H9 (cell line): ENCODE measurements at regions not wholly inside any gene's neighbourhood (a gene's known extent, or its start where the extent isn't known, plus 50 kb on each side); places are given as distances from the start of the nearest gene placed in this dataset.

ENCODE experiments used
- DNase-seq: peaks from one replicate; pipeline ENCODE4 v3.0.0-alpha.2; 2017
- H2AFZ ChIP-seq: one replicate; pipeline ENCODE4 v1.6.1; 2013; ENCODE audit warnings: mild to moderate bottlenecking, low read length, control low read depth, moderate library complexity
- H2AK5ac ChIP-seq: 2 replicates; pipeline ENCODE4 v1.6.1; 2013; ENCODE audit warnings: low read length, control low read depth, mixed read lengths; ENCODE audit not compliant: insufficient read length
- H2BK120ac ChIP-seq: one replicate; pipeline ENCODE4 v1.6.1; 2013; ENCODE audit warnings: low read depth, mild to moderate bottlenecking, low read length, control low read depth, inconsistent platforms; ENCODE audit not compliant: poor library complexity, severe bottlenecking
- H2BK12ac ChIP-seq: 2 replicates; pipeline ENCODE4 v1.6.1; 2013; ENCODE audit warnings: low read length, control low read depth, mixed read lengths, low read depth; ENCODE audit not compliant: insufficient read length
- H2BK15ac ChIP-seq: 2 replicates; pipeline ENCODE4 v1.6.1; 2013; ENCODE audit warnings: low read depth, low read length, control low read depth
- H2BK20ac ChIP-seq: one replicate; pipeline ENCODE4 v1.6.1; 2013; ENCODE audit warnings: low read depth, mild to moderate bottlenecking, low read length, control low read depth, inconsistent platforms; ENCODE audit not compliant: poor library complexity, severe bottlenecking
- H2BK5ac ChIP-seq: 2 replicates; pipeline ENCODE4 v1.6.1; 2013; ENCODE audit warnings: low read length, control low read depth, mixed read lengths; ENCODE audit not compliant: insufficient read length
- H3K14ac ChIP-seq: 2 replicates; pipeline ENCODE4 v1.6.1; 2013; ENCODE audit warnings: low read length, control low read depth; ENCODE audit not compliant: insufficient read depth
- H3K18ac ChIP-seq: 2 replicates; pipeline ENCODE4 v1.6.1; 2013; ENCODE audit warnings: low read depth, mild to moderate bottlenecking, mixed read lengths, low read length, control low read depth; ENCODE audit not compliant: insufficient read length
- H3K23ac ChIP-seq: 2 replicates; pipeline ENCODE4 v1.6.1; 2013; ENCODE audit warnings: low read length, control low read depth, mixed read lengths, low read depth; ENCODE audit not compliant: insufficient read length
- H3K23me2 ChIP-seq: 2 replicates; pipeline ENCODE4 v1.6.1; 2013; ENCODE audit warnings: low read depth, mild to moderate bottlenecking, mixed read lengths, low read length, control low read depth; ENCODE audit not compliant: insufficient read length, poor library complexity, severe bottlenecking
- H3K27ac ChIP-seq: 2 replicates; pipeline ENCODE4 v1.5.1; 2013; ENCODE audit warnings: low read length, control low read depth, mixed read lengths, low read depth; ENCODE audit not compliant: insufficient read length
- H3K27me3 ChIP-seq: 2 replicates; pipeline ENCODE4 v1.6.1; 2013; ENCODE audit warnings: low read length, control low read depth, inconsistent platforms; ENCODE audit not compliant: insufficient read depth
- H3K4ac ChIP-seq: 2 replicates; pipeline ENCODE4 v1.6.1; 2013; ENCODE audit warnings: low read depth, mild to moderate bottlenecking, control low read depth, inconsistent platforms, low read length, moderate library complexity
- H3K4me1 ChIP-seq: 2 replicates; pipeline ENCODE4 v1.6.1; 2013; ENCODE audit warnings: low read length, control low read depth, inconsistent platforms; ENCODE audit not compliant: insufficient read depth
- H3K4me2 ChIP-seq: 2 replicates; pipeline ENCODE4 v1.6.1; 2013; ENCODE audit warnings: low read length, control low read depth, mixed read lengths; ENCODE audit not compliant: insufficient read length, insufficient read depth
- H3K56ac ChIP-seq: 2 replicates; pipeline ENCODE4 v1.6.1; 2013; ENCODE audit warnings: low read depth, mild to moderate bottlenecking, mixed read lengths, low read length, control low read depth; ENCODE audit not compliant: insufficient read length
- H3K79me1 ChIP-seq: 2 replicates; pipeline ENCODE4 v1.6.1; 2013; ENCODE audit warnings: low read depth, mild to moderate bottlenecking, moderate library complexity, low read length, control low read depth, inconsistent platforms; ENCODE audit not compliant: insufficient read depth, poor library complexity, severe bottlenecking
- H3K79me2 ChIP-seq: 2 replicates; pipeline ENCODE4 v1.6.1; 2013; ENCODE audit warnings: low read length, control low read depth, inconsistent platforms; ENCODE audit not compliant: insufficient read depth
- H3K9ac ChIP-seq: 2 replicates; pipeline ENCODE4 v1.6.1; 2013; ENCODE audit warnings: low read length, control low read depth, mixed read lengths; ENCODE audit not compliant: insufficient read length; ENCODE audit errors: extremely low read depth
- H3K9me3 ChIP-seq: one replicate; pipeline ENCODE4 v1.6.1; 2013; ENCODE audit warnings: low read depth, low read length, inconsistent platforms; ENCODE audit not compliant: control insufficient read depth
- H3T11ph ChIP-seq: one replicate; pipeline ENCODE4 v1.6.1; 2013; ENCODE audit warnings: mild to moderate bottlenecking, low read length, control low read depth, inconsistent platforms
- H4K20me1 ChIP-seq: one replicate; pipeline ENCODE4 v1.6.1; 2013; ENCODE audit not compliant: control insufficient read depth, insufficient read length, insufficient read depth
- H4K5ac ChIP-seq: 2 replicates; pipeline ENCODE4 v1.6.1; 2013; ENCODE audit warnings: low read depth, mild to moderate bottlenecking, mixed read lengths, low read length, control low read depth; ENCODE audit not compliant: insufficient read length
- H4K8ac ChIP-seq: replicated peaks from 2 replicates; pipeline ENCODE4 v1.6.1; 2013; ENCODE audit warnings: low read length, control low read depth, mixed read lengths, low read depth; ENCODE audit not compliant: insufficient read length
- H4K91ac ChIP-seq: 2 replicates; pipeline ENCODE4 v1.6.1; 2013; ENCODE audit warnings: low read depth, mild to moderate bottlenecking, moderate library complexity, mixed read lengths, low read length, control low read depth; ENCODE audit not compliant: insufficient read length
- H3K27ac Mint-ChIP-seq, 3 experiments: 2 replicates in 2 of 3; 3 replicates in 1 of 3; pipeline ENCODE4 v1.8.0; 2020 to 2021; ENCODE audit warnings: mixed read lengths in 3 of 3, mild to moderate bottlenecking in 1 of 3, moderate library complexity in 1 of 3
- H3K27me3 Mint-ChIP-seq: 2 replicates; pipeline ENCODE4 v1.8.0; 2021; ENCODE audit warnings: low read depth, mild to moderate bottlenecking, moderate library complexity, mixed read lengths
- H3K36me3 Mint-ChIP-seq, 3 experiments: 2 replicates in 2 of 3; 3 replicates in 1 of 3; pipeline ENCODE4 v1.8.0; 2020 to 2021; ENCODE audit warnings: low read depth in 3 of 3, mixed read lengths in 3 of 3; ENCODE audit not compliant: insufficient read depth in 1 of 3
- H3K4me1 Mint-ChIP-seq, 2 experiments: 2 replicates each; pipeline ENCODE4 v1.8.0; 2020; ENCODE audit warnings: mixed read lengths in 2 of 2
- H3K4me3 Mint-ChIP-seq, 2 experiments: 2 replicates in 1 of 2; 3 replicates in 1 of 2; pipeline ENCODE4 v1.8.0; 2020 to 2021; ENCODE audit warnings: mild to moderate bottlenecking in 2 of 2, mixed read lengths in 2 of 2, moderate library complexity in 1 of 2
- H3K9me3 Mint-ChIP-seq, 2 experiments: 2 replicates in 1 of 2; 3 replicates in 1 of 2; pipeline ENCODE4 v1.8.0; 2020; ENCODE audit warnings: mild to moderate bottlenecking in 2 of 2, mixed read lengths in 2 of 2, moderate library complexity in 1 of 2
- CTCF ChIP-seq: fragments of 200-600 bp; sonication (generic); conservative IDR thresholded peaks from 3 replicates; pipeline ENCODE4 v1.8.0; 2021; ENCODE audit warnings: antibody characterized with exemption, mild to moderate bottlenecking
- WGBS: extraction: QIAGEN DNeasy Blood & Tissue Kit; methylation state at CpG from one replicate; pipeline ENCODE4 v1.1.7; 2013; ENCODE audit warnings: missing lambda C conversion rate, low lambda C conversion rate, mixed read lengths; ENCODE audit not compliant: insufficient read length; ENCODE audit errors: extremely low coverage; 5-methylcytosine and 5-hydroxymethylcytosine counted together

DNA sequence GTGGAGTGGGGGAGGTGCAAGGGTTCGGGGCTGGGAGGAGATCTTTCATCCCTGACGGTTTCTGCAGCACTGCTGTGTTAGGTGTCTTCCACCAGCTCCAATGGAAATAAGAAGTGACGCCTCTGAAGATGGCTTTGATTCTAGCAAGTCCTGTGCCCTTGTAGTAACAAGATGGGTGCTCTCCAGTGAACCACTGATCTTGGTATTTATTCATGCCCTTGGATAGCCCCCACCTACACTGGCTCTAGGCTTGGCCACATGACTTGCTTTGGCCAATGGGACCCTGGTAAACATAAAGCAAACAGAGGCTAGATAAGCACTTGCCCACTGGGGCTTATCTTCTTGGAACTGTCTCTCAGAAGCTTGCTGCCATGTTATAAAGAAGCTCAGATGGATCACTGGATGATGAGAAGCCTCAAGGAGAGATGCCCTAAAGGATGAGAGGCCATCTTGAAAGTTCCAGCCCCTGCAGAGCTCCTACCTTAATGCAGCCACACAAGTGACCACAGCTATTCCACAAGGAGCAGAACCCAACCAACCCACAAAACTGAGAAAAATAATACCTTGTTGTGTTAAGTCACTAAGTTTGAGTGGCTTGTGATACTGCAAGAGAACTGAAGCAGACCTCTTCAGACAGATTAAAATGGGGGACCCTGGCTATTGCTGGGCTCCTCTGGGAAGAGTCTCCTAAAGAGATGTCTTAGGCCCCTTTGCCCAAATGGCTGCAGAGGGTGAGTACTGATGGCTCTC lies 137.9 kb downstream of the PDCD6IP start:
- H3K4ac ChIP-seq: no peak overlapping the region
- no peak overlapping the region for H2BK5ac ChIP-seq
- H4K8ac ChIP-seq: no peak overlapping the region
- Mint-ChIP-seq H3K27me3 (no peaks in the 10 kb centered on the region), H3K27ac (no peak overlapping the region), H3K36me3 (peaks cover 0 to 2% (median 0%) of the 10 kb centered on the region in 3 experiments; a peak in 1 of 7 replicates), H3K9me3 (no peaks in the 10 kb centered on the region; a peak in 1 of 5 replicates), H3K4me3 (no peak overlapping the region), H3K4me1 (peaks cover 5 to 11% of the 10 kb centered on the region in 2 experiments)
- no peak overlapping the region for H4K91ac ChIP-seq
- H3K14ac ChIP-seq: no peak overlapping the region
- no peak overlapping the region for H3K27ac ChIP-seq
- no peak overlapping the region for H2BK120ac ChIP-seq
- H2BK12ac ChIP-seq: no peak overlapping the region
- H3K23me2 ChIP-seq: no peaks in the 10 kb centered on the region
- no peaks in the 10 kb centered on the region for H3K9me3 ChIP-seq
- H4K20me1 ChIP-seq: no peaks in the 10 kb centered on the region
- H3K23ac ChIP-seq: no peak overlapping the region
- H3K79me2 ChIP-seq: no peaks in the 10 kb centered on the region
- no peak for TF ChIP-seq CTCF
- H3K79me1 ChIP-seq: no peaks in the 10 kb centered on the region
- H3K18ac ChIP-seq: no peak overlapping the region
- no peak overlapping the region for H2AFZ ChIP-seq
- no peaks in the 10 kb centered on the region; the same call in 1 of the 2 replicates for H3K4me1 ChIP-seq
- H2BK15ac ChIP-seq: no peak overlapping the region
- H3K56ac ChIP-seq: no peak overlapping the region
- WGBS: no CpG with 5 or more reads among the region's 3 CpGs
- H3K4me2 ChIP-seq: no peak overlapping the region
- no peak overlapping the region for H3T11ph ChIP-seq
- H3K9ac ChIP-seq: no peak overlapping the region
- no peak overlapping the region for H4K5ac ChIP-seq
- DNase-seq: no peak
- no peak overlapping the region for H2AK5ac ChIP-seq
- no peaks in the 10 kb centered on the region for H3K27me3 ChIP-seq
- no peak overlapping the region for H2BK20ac ChIP-seq
